HCT116 (cell line): ENCODE measurements at regions not wholly inside any gene's neighbourhood (a gene's known extent, or its start where the extent isn't known, plus 50 kb on each side); places are given as distances from the start of the nearest gene placed in this dataset.

Experiments used
- ATAC-seq: fragments of 200-7000 bp; cut with Tn5 transposase; 2 replicates; pipeline ENCODE4 v1.9.1; 2020; ENCODE audit warnings: mild to moderate bottlenecking, moderate library complexity
- BruUV-seq: library from RNA; stranded (reverse); fragments of 400-500 nt; replicated peaks from 2 replicates; lab custom pipeline; 2021; lab: Mats Ljungman, UMichigan
- CTCF ChIA-PET: fragments of 300-600 bp; sonication (Branson Sonifier 250); formaldehyde crosslinking; loops from one replicate; lab custom pipeline; 2021; ENCODE audit warnings: antibody characterized with exemption; lab: Charles Lee
- POLR2A ChIA-PET: fragments of 300-600, 350-600 bp; sonication (Branson Sonifier 250); formaldehyde crosslinking; loops from one replicate; lab custom pipeline; 2021; ENCODE audit warnings: antibody characterized with exemption; lab: Charles Lee
- RAD21 ChIA-PET, 2 experiments: fragments of 300-600 bp; sonication (Branson Sonifier 250); formaldehyde crosslinking; loops; one replicate each; lab custom pipeline; 2023; ENCODE audit warnings: low total read pairs in 2 of 2; ENCODE audit not compliant: uncharacterized antibody in 2 of 2, unreplicated experiment in 2 of 2, low non-redundant PET in 1 of 2; lab: Charles Lee
- DNase-seq: peaks from one replicate; pipeline ENCODE4 v3.0.0-alpha.2; 2010; ENCODE audit warnings: low read depth, low spot score
- H2AFZ ChIP-seq: fragments of 200-600 bp; shearing (Covaris generic), sonication (generic); 2 replicates; pipeline ENCODE4 v1.6.1; 2017; ENCODE audit warnings: low read depth, mixed run types, mixed read lengths, antibody characterized with exemption, low read length; ENCODE audit not compliant: poor library complexity, severe bottlenecking
- H3K27ac ChIP-seq: 2 replicates; pipeline ENCODE4 v1.5.1; 2012; ENCODE audit warnings: low read depth, low read length
- H3K27me3 ChIP-seq: fragments of 200-600 bp; sonication (generic); 2 replicates; pipeline ENCODE4 v1.6.1; 2016; ENCODE audit warnings: mixed run types, low read length, mixed read lengths; ENCODE audit not compliant: insufficient read depth
- H3K36me3 ChIP-seq, 2 experiments: fragments of 200-500 bp in 1 of 2; fragments of 200-600 bp in 1 of 2; sonication (Bioruptor generic) in 1 of 2; sonication (generic) in 1 of 2; 2 replicates each; pipeline versions ENCODE4 v1.5.1 to v1.6.1; 2014 to 2016; ENCODE audit warnings: low read length in 2 of 2, inconsistent platforms in 1 of 2, mixed read lengths in 1 of 2, mixed run types in 1 of 2; ENCODE audit not compliant: insufficient read depth in 2 of 2, control insufficient read depth in 1 of 2
- H3K4me1 ChIP-seq, 2 experiments: fragments of 200-600 bp in 1 of 2; sonication (generic) in 1 of 2; 2 replicates each; pipeline versions ENCODE4 v1.5.1 to v1.6.1; 2012 to 2017; ENCODE audit warnings: low read length in 2 of 2, inconsistent platforms in 1 of 2, mild to moderate bottlenecking in 1 of 2, mixed read lengths in 1 of 2, mixed run types in 1 of 2, moderate library complexity in 1 of 2; ENCODE audit not compliant: insufficient read depth in 2 of 2, control insufficient read depth in 1 of 2
- H3K4me2 ChIP-seq: fragments of 200-600 bp; sonication (generic); 2 replicates; pipeline ENCODE4 v1.6.1; 2017; ENCODE audit warnings: mixed run types, low read length, mixed read lengths
- H3K4me3 ChIP-seq, 2 experiments: fragments of 200-600 bp in 1 of 2; sonication (generic) in 1 of 2; replicated peaks in 1 of 2; 2 replicates each; pipeline ENCODE4 v1.5.1; 2011 to 2016; ENCODE audit warnings: low read length in 2 of 2, control low read depth in 1 of 2, low read depth in 1 of 2, mild to moderate bottlenecking in 1 of 2, mixed read lengths in 1 of 2, mixed run types in 1 of 2
- H3K79me2 ChIP-seq: fragments of 200-600 bp; sonication (generic); 2 replicates; pipeline ENCODE4 v1.6.1; 2017; ENCODE audit warnings: mild to moderate bottlenecking, mixed run types, low read length, moderate library complexity, mixed read lengths; ENCODE audit not compliant: insufficient read depth
- H3K9ac ChIP-seq: fragments of 200-600 bp; sonication (generic); 2 replicates; pipeline ENCODE4 v1.6.1; 2016; ENCODE audit warnings: low read length, mixed read lengths
- H3K9me2 ChIP-seq: fragments of 200-600 bp; sonication (generic), shearing (Covaris generic); 2 replicates; pipeline ENCODE4 v1.6.1; 2017; ENCODE audit warnings: mixed run types, mild to moderate bottlenecking, moderate library complexity; ENCODE audit not compliant: insufficient read depth
- H3K9me3 ChIP-seq, 2 experiments: fragments of 200-500 bp in 1 of 2; fragments of 200-600 bp in 1 of 2; sonication (Bioruptor generic) in 1 of 2; sonication (generic) in 1 of 2; 2 replicates each; pipeline ENCODE4 v1.6.1; 2014 to 2017; ENCODE audit warnings: low read length in 2 of 2, mixed read lengths in 2 of 2, inconsistent platforms in 1 of 2, low read depth in 1 of 2, mild to moderate bottlenecking in 1 of 2, mixed run types in 1 of 2, moderate library complexity in 1 of 2; ENCODE audit not compliant: control insufficient read depth in 1 of 2, insufficient read depth in 1 of 2
- H4K20me1 ChIP-seq: fragments of 200-600 bp; sonication (generic), shearing (Covaris generic); 2 replicates; pipeline ENCODE4 v1.6.1; 2017; ENCODE audit warnings: mixed run types, mild to moderate bottlenecking, moderate library complexity; ENCODE audit not compliant: insufficient read depth
- ATF3 ChIP-seq: IDR thresholded peaks from 2 replicates; pipeline ENCODE4 v1.6.1; 2012
- EZH2 ChIP-seq: fragments of 200-600 bp; sonication (generic); IDR thresholded peaks from 2 replicates; pipeline ENCODE4 v1.6.1; 2017; ENCODE audit warnings: antibody characterized with exemption, mixed run types
- EZH2phosphoT487 ChIP-seq: fragments of 200-600 bp; IDR thresholded peaks from 2 replicates; pipeline ENCODE4 v1.6.1; 2018; ENCODE audit warnings: antibody characterized with exemption, borderline replicate concordance
- FOSL1 ChIP-seq: IDR thresholded peaks from 2 replicates; pipeline ENCODE4 v1.6.1; 2012; ENCODE audit warnings: low read depth
- JUND ChIP-seq: IDR thresholded peaks from 2 replicates; pipeline ENCODE4 v1.6.1; 2012
- POLR2A ChIP-seq: IDR thresholded peaks from 2 replicates; pipeline ENCODE4 v1.7.0; 2011; ENCODE audit warnings: borderline replicate concordance; ENCODE audit not compliant: insufficient read depth, insufficient read length; ENCODE audit errors: extremely low read depth
- SIN3A ChIP-seq: IDR thresholded peaks from 2 replicates; pipeline ENCODE4 v1.6.1; 2012; ENCODE audit warnings: low read depth
- SP1 ChIP-seq: IDR thresholded peaks from 2 replicates; pipeline ENCODE4 v1.6.1; 2012; ENCODE audit warnings: low read depth
- SRF ChIP-seq: IDR thresholded peaks from 2 replicates; pipeline ENCODE4 v1.6.1; 2012; ENCODE audit warnings: low read depth
- TCF7L2 ChIP-seq: IDR thresholded peaks from 2 replicates; pipeline ENCODE4 v1.7.0; 2011; ENCODE audit warnings: borderline replicate concordance, inconsistent platforms; ENCODE audit not compliant: insufficient read depth, insufficient read length; ENCODE audit errors: extremely low read depth
- ZFX ChIP-seq: fragments of 450-650 bp; IDR thresholded peaks from 2 replicates; pipeline ENCODE4 v1.6.1; 2017
- ZNF274 ChIP-seq: fragments of 200-500 bp; sonication (Bioruptor generic); IDR thresholded peaks from 2 replicates; pipeline ENCODE4 v1.6.1; 2014; ENCODE audit warnings: mild to moderate bottlenecking, low read depth, low read length, inconsistent platforms
- intact Hi-C: fragments of 100-400 bp; cut with micrococcal nuclease; formaldehyde crosslinking; loops from 2 replicates; pipeline ENCODE4 v1.10.0; 2022
- TF ChIP-seq, protein P1 (sequence below): IDR thresholded peaks from 2 replicates; pipeline ENCODE4 v1.6.1; 2012; ENCODE audit warnings: low read depth
- TF ChIP-seq, protein P2 (sequence below), 3 experiments: fragments of 200-600 bp in 1 of 3; sonication (generic) in 1 of 3; IDR thresholded peaks in 2 of 3; conservative IDR thresholded peaks in 1 of 3; 2 replicates each; pipeline ENCODE4 v1.5.1; 2012 to 2017; ENCODE audit warnings: low read depth in 2 of 3, low read length in 2 of 3, antibody characterized with exemption in 1 of 3, borderline replicate concordance in 1 of 3, control low read depth in 1 of 3, mild to moderate bottlenecking in 1 of 3, mixed read lengths in 1 of 3, mixed run types in 1 of 3, moderate library complexity in 1 of 3; ENCODE audit not compliant: insufficient read depth in 1 of 3
- TF ChIP-seq, protein P3 (sequence below): IDR thresholded peaks from 2 replicates; pipeline ENCODE4 v1.6.1; 2012

DNA sequence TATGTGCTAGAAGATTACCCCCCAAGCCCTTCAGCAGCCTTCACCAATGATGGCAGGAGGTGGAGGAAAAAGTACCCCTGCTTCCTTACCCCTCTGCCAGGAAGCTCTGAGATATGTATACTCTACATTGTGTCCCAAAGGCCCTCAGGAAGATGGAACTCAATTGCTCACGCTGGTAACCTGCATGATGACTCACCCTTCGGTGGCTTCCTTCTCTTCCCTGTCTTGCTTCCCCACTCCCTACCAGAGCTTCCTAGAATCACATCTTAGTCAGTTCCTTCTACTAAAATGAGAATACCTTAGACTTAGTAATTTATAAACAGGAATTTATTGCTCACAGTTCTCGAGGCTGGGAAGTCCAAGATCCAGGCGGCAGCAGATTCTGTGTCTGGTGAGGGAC lies 405.6 kb downstream of the TYW1 start:
- BruUV-seq, result no TSS peak
- Histone ChIP-seq H3K36me3 (no peaks in the 10 kb centered on the region), H3K27ac (no peak overlapping the region), H3K9me3 (no peaks in the 10 kb centered on the region)
- ChIA-PET CTCF (no interaction called here), POLR2A (no interaction called here)
- TF ChIP-seq ZNF274 (no peak), EZH2 (no peak), SRF (no peak), ATF3 (no peak), SP1 (no peak), TCF7L2 (no peak), POLR2A (no peak), FOSL1 (no peak), ZFX (no peak), SIN3A (no peak), JUND (no peak), EZH2phosphoT487 (no peak)
- TF ChIP-seq, protein P1, sequence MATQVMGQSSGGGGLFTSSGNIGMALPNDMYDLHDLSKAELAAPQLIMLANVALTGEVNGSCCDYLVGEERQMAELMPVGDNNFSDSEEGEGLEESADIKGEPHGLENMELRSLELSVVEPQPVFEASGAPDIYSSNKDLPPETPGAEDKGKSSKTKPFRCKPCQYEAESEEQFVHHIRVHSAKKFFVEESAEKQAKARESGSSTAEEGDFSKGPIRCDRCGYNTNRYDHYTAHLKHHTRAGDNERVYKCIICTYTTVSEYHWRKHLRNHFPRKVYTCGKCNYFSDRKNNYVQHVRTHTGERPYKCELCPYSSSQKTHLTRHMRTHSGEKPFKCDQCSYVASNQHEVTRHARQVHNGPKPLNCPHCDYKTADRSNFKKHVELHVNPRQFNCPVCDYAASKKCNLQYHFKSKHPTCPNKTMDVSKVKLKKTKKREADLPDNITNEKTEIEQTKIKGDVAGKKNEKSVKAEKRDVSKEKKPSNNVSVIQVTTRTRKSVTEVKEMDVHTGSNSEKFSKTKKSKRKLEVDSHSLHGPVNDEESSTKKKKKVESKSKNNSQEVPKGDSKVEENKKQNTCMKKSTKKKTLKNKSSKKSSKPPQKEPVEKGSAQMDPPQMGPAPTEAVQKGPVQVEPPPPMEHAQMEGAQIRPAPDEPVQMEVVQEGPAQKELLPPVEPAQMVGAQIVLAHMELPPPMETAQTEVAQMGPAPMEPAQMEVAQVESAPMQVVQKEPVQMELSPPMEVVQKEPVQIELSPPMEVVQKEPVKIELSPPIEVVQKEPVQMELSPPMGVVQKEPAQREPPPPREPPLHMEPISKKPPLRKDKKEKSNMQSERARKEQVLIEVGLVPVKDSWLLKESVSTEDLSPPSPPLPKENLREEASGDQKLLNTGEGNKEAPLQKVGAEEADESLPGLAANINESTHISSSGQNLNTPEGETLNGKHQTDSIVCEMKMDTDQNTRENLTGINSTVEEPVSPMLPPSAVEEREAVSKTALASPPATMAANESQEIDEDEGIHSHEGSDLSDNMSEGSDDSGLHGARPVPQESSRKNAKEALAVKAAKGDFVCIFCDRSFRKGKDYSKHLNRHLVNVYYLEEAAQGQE, result no peak
- TF ChIP-seq, protein P2, sequence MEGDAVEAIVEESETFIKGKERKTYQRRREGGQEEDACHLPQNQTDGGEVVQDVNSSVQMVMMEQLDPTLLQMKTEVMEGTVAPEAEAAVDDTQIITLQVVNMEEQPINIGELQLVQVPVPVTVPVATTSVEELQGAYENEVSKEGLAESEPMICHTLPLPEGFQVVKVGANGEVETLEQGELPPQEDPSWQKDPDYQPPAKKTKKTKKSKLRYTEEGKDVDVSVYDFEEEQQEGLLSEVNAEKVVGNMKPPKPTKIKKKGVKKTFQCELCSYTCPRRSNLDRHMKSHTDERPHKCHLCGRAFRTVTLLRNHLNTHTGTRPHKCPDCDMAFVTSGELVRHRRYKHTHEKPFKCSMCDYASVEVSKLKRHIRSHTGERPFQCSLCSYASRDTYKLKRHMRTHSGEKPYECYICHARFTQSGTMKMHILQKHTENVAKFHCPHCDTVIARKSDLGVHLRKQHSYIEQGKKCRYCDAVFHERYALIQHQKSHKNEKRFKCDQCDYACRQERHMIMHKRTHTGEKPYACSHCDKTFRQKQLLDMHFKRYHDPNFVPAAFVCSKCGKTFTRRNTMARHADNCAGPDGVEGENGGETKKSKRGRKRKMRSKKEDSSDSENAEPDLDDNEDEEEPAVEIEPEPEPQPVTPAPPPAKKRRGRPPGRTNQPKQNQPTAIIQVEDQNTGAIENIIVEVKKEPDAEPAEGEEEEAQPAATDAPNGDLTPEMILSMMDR (IDR thresholded peaks at IDR 0.05 in 2 of 3, conservative IDR thresholded peaks at IDR 0.05 in 1 of 3; ENCODE audit: borderline replicate concordance in 1 of 3, insufficient read depth in 1 of 3, low read depth in 2 of 3, low read length in 2 of 3), result no peak
- TF ChIP-seq, protein P3, sequence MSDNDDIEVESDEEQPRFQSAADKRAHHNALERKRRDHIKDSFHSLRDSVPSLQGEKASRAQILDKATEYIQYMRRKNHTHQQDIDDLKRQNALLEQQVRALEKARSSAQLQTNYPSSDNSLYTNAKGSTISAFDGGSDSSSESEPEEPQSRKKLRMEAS, result no peak
- TF ChIP-seq, all 23 proteins: peak for 0
- RAD21 ChIA-PET, result no interaction called here
- no peak for DNase-seq
- H3K9me2 ChIP-seq, result no peaks in the 10 kb centered on the region
- H3K27me3 ChIP-seq, result no peaks in the 10 kb centered on the region
- no peak overlapping the region for H2AFZ ChIP-seq
- intact Hi-C loops, result no loop called here
- no peaks in the 10 kb centered on the region for H4K20me1 ChIP-seq
- no peak overlapping the region for H3K9ac ChIP-seq
- H3K4me1 ChIP-seq, result no peaks in the 10 kb centered on the region
- no peak for ATAC-seq
- H3K4me2 ChIP-seq, result no peak overlapping the region
- H3K79me2 ChIP-seq, result no peaks in the 10 kb centered on the region
- H3K4me3 ChIP-seq, result no peak overlapping the region
